ENCODE measurements at regions not wholly inside any gene's neighbourhood (a gene's known extent, or its start where the extent isn't known, plus 50 kb on each side); places are given as distances from the start of the nearest gene placed in this dataset.
A peak's percentile ranks its signal among the peaks of the same experiment; 100 is the strongest.
"Not testable (repeated sequence)": the region's sequence is repeated elsewhere in the genome, so short reads cannot be mapped to it uniquely, and the experiment has no call there.

GRCh38 chr1:120552190-120552589 is 137.4 kb downstream of the NBPF8 start:
- not testable (repeated sequence) for DNase-seq (ENCODE audit: low read depth)

- DNase-seq (ENCODE audit: low read depth): peak; percentile 14
These were observed 142.9 kb downstream of the NBPF8 start for GRCh38 chr1:120557605-120558302.

- peak; percentile 61 for DNase-seq (ENCODE audit: low read depth)
These were observed 143.6 kb downstream of the NBPF8 start for GRCh38 chr1:120558303-120559060.

- not testable (repeated sequence) for DNase-seq (ENCODE audit: low read depth)
These were observed 146.9 kb downstream of the NBPF8 start for GRCh38 chr1:120561767-120562166.

- not testable (repeated sequence) for DNase-seq (ENCODE audit: low read depth)
These were observed 150.6 kb downstream of the NBPF8 start for GRCh38 chr1:120565396-120565795.

- DNase-seq (ENCODE audit: low read depth): not testable (repeated sequence)
These were observed 152.8 kb downstream of the NBPF8 start for GRCh38 chr1:120567620-120568019.

- DNase-seq (ENCODE audit: low read depth): not testable (repeated sequence)
These were observed 148.5 kb upstream of the NBPF26 start for GRCh38 chr1:120575201-120575600.

GRCh38 chr1:120582135-120582534 is 141.6 kb upstream of the NBPF26 start:
- DNase-seq (ENCODE audit: low read depth): not testable (repeated sequence)

- not testable (repeated sequence) for DNase-seq (ENCODE audit: low read depth)
These were observed 137.7 kb upstream of the NBPF26 start for GRCh38 chr1:120586053-120586452.

- DNase-seq (ENCODE audit: low read depth): not testable (repeated sequence)
These were observed 134.9 kb upstream of the NBPF26 start for GRCh38 chr1:120588811-120589210.

- DNase-seq (ENCODE audit: low read depth): not testable (repeated sequence)
These were observed 132.0 kb upstream of the NBPF26 start for GRCh38 chr1:120591774-120592173.

- not testable (repeated sequence) for DNase-seq (ENCODE audit: low read depth)
These were observed 130.8 kb upstream of the NBPF26 start for GRCh38 chr1:120592943-120593342.

GRCh38 chr1:120593648-120594047 is 130.1 kb upstream of the NBPF26 start:
- DNase-seq (ENCODE audit: low read depth): not testable (repeated sequence)

- not testable (repeated sequence) for DNase-seq (ENCODE audit: low read depth)
These were observed 125.3 kb upstream of the NBPF26 start for GRCh38 chr1:120598331-120598951.

GRCh38 chr1:120599511-120599910 is 124.2 kb upstream of the NBPF26 start:
- DNase-seq (ENCODE audit: low read depth): not testable (repeated sequence)

- not testable (repeated sequence) for DNase-seq (ENCODE audit: low read depth)
These were observed 123.2 kb upstream of the NBPF26 start for GRCh38 chr1:120600442-120601041.

GRCh38 chr1:120607882-120608281 is 115.9 kb upstream of the NBPF26 start:
- DNase-seq (ENCODE audit: low read depth): not testable (repeated sequence)

- not testable (repeated sequence) for DNase-seq (ENCODE audit: low read depth)
These were observed 115.3 kb upstream of the NBPF26 start for GRCh38 chr1:120608314-120609014.

GRCh38 chr1:120609015-120609573 is 114.7 kb upstream of the NBPF26 start:
- DNase-seq (ENCODE audit: low read depth): not testable (repeated sequence)

GRCh38 chr1:120609834-120610233 is 113.9 kb upstream of the NBPF26 start:
- DNase-seq (ENCODE audit: low read depth): not testable (repeated sequence)

- DNase-seq (ENCODE audit: low read depth): not testable (repeated sequence)
These were observed 108.7 kb upstream of the NBPF26 start for GRCh38 chr1:120614931-120615639.

All from HS-5 (cell line).